C4-2B (cell line): ENCODE measurements at regions not wholly inside any gene's neighbourhood (a gene's known extent, or its start where the extent isn't known, plus 50 kb on each side); places are given as distances from the start of the nearest gene placed in this dataset.

Experiments
- ZFX ChIP-seq: fragments of 450-650 bp; IDR thresholded peaks from 2 replicates; pipeline ENCODE4 v1.6.1; 2017
- TF ChIP-seq, protein P1 (sequence below): fragments of 450-650 bp; conservative IDR thresholded peaks from 2 replicates; pipeline ENCODE4 v1.5.1; 2017; ENCODE audit warnings: mild to moderate bottlenecking

DNA sequence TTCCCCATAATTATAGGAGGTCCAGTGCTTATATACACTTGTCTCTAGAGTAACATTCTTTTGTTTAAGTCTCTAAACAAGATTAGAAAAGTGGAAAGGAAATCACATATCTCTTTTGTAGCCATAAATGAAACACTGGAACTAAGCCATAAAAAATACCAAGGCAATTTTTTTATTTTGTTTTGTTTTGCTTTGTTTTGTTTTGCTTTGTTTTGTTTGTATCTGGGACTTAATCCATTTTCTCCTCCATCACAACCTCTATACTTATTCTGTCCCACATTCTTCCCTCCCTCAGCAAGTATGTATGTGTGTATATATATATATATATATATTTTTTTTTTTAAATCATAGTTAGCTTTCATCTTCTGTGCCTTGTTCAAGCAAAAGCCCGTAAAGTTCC, 436.6 kb upstream of the MPDZ start:
- TF ChIP-seq, protein P1, sequence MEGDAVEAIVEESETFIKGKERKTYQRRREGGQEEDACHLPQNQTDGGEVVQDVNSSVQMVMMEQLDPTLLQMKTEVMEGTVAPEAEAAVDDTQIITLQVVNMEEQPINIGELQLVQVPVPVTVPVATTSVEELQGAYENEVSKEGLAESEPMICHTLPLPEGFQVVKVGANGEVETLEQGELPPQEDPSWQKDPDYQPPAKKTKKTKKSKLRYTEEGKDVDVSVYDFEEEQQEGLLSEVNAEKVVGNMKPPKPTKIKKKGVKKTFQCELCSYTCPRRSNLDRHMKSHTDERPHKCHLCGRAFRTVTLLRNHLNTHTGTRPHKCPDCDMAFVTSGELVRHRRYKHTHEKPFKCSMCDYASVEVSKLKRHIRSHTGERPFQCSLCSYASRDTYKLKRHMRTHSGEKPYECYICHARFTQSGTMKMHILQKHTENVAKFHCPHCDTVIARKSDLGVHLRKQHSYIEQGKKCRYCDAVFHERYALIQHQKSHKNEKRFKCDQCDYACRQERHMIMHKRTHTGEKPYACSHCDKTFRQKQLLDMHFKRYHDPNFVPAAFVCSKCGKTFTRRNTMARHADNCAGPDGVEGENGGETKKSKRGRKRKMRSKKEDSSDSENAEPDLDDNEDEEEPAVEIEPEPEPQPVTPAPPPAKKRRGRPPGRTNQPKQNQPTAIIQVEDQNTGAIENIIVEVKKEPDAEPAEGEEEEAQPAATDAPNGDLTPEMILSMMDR = no peak
- TF ChIP-seq ZFX = no peak
